IMR-90 (cell line): ENCODE measurements at regions not wholly inside any gene's neighbourhood (a gene's known extent, or its start where the extent isn't known, plus 50 kb on each side); places are given as distances from the start of the nearest gene placed in this dataset.
A peak's percentile ranks its signal among the peaks of the same experiment; 100 is the strongest.
"Not testable (repeated sequence)": the region's sequence is repeated elsewhere in the genome, so short reads cannot be mapped to it uniquely, and the experiment has no call there.

ENCODE experiments used
- ATAC-seq: fragments of 200-7000 bp; cut with Tn5 transposase; 2 replicates; pipeline ENCODE4 v1.9.1; 2020; ENCODE audit warnings: low read depth, mild to moderate bottlenecking, moderate library complexity
- BruUV-seq: library from RNA; stranded (reverse); fragments of 400-500 nt; replicated peaks from 2 replicates; lab custom pipeline; 2021; lab: Mats Ljungman, UMichigan
- CTCF ChIA-PET: fragments of 300-600 bp; formaldehyde crosslinking; extraction: SDS; loops from one replicate; lab custom pipeline; 2021; ENCODE audit warnings: antibody characterized with exemption; lab: Yijun Ruan, JAX
- POLR2A ChIA-PET: fragments of 300-600 bp; sonication (Branson Sonifier 250); formaldehyde crosslinking; loops from one replicate; lab custom pipeline; 2022; ENCODE audit warnings: antibody characterized with exemption; ENCODE audit not compliant: unreplicated experiment; lab: Charles Lee
- DNase-seq: peaks from one replicate; pipeline ENCODE4 v3.0.0; 2013
- H2AFZ ChIP-seq: replicated peaks from 2 replicates; pipeline ENCODE3; 2013; ENCODE audit warnings: low read length, mild to moderate bottlenecking; ENCODE audit not compliant: poor library complexity
- H2AK5ac ChIP-seq: 2 replicates; pipeline ENCODE4 v1.6.1; 2013; ENCODE audit warnings: low read depth, low read length, inconsistent platforms
- H2AK9ac ChIP-seq: replicated peaks from 2 replicates; pipeline ENCODE3; 2013; ENCODE audit warnings: mild to moderate bottlenecking, low read depth, low read length, moderate library complexity; ENCODE audit not compliant: poor library complexity
- H2BK120ac ChIP-seq: 2 replicates; pipeline ENCODE4 v1.6.1; 2013; ENCODE audit warnings: low read depth, low read length, inconsistent platforms
- H2BK15ac ChIP-seq: 3 replicates; pipeline ENCODE4 v1.6.1; 2013; ENCODE audit warnings: low read depth, low read length, inconsistent platforms
- H2BK20ac ChIP-seq: 2 replicates; pipeline ENCODE4 v1.6.1; 2013; ENCODE audit warnings: low read depth, mild to moderate bottlenecking, inconsistent platforms, low read length, moderate library complexity
- H2BK5ac ChIP-seq: 2 replicates; pipeline ENCODE4 v1.6.1; 2013; ENCODE audit warnings: mild to moderate bottlenecking, low read depth, low read length, inconsistent platforms; ENCODE audit not compliant: poor library complexity, severe bottlenecking
- H3K14ac ChIP-seq: replicated peaks from 2 replicates; pipeline ENCODE4 v1.6.1; 2013; ENCODE audit warnings: low read depth, low read length, inconsistent platforms
- H3K18ac ChIP-seq: 2 replicates; pipeline ENCODE4 v1.6.1; 2013; ENCODE audit warnings: low read depth, low read length, control low read depth
- H3K23ac ChIP-seq: 2 replicates; pipeline ENCODE4 v1.6.1; 2013; ENCODE audit warnings: low read depth, low read length, inconsistent platforms
- H3K27ac ChIP-seq: 2 replicates; pipeline ENCODE4 v1.5.1; 2013; ENCODE audit warnings: mild to moderate bottlenecking, control low read depth, low read length; ENCODE audit not compliant: insufficient read depth
- H3K27me3 ChIP-seq: 2 replicates; pipeline ENCODE4 v1.6.1; 2013; ENCODE audit warnings: low read length; ENCODE audit not compliant: control insufficient read depth, insufficient read depth
- H3K36me3 ChIP-seq: 2 replicates; pipeline ENCODE4 v1.6.1; 2013; ENCODE audit warnings: low read length, mixed read lengths; ENCODE audit not compliant: control insufficient read depth, insufficient read depth
- H3K4ac ChIP-seq: 2 replicates; pipeline ENCODE4 v1.6.1; 2013; ENCODE audit warnings: low read depth, low read length, inconsistent platforms
- H3K4me1 ChIP-seq: 2 replicates; pipeline ENCODE4 v1.6.1; 2013; ENCODE audit warnings: low read length, mixed read lengths; ENCODE audit not compliant: control insufficient read depth, insufficient read depth
- H3K4me2 ChIP-seq: 2 replicates; pipeline ENCODE4 v1.6.1; 2013; ENCODE audit warnings: low read depth, mild to moderate bottlenecking, control low read depth, low read length, moderate library complexity
- H3K4me3 ChIP-seq: 2 replicates; pipeline ENCODE4 v1.5.1; 2013; ENCODE audit warnings: low read depth, mild to moderate bottlenecking, control low read depth, low read length, moderate library complexity; ENCODE audit not compliant: insufficient read depth
- H3K56ac ChIP-seq: 2 replicates; pipeline ENCODE4 v1.6.1; 2013; ENCODE audit warnings: low read length, inconsistent platforms; ENCODE audit not compliant: insufficient read depth; ENCODE audit errors: extremely low read depth
- H3K79me1 ChIP-seq, 2 experiments: 2 replicates each; pipeline ENCODE4 v1.6.1; 2013; ENCODE audit warnings: low read length in 2 of 2, inconsistent platforms in 1 of 2, low read depth in 1 of 2
- H3K9ac ChIP-seq: 2 replicates; pipeline ENCODE4 v1.6.1; 2013; ENCODE audit warnings: low read depth, low read length, control low read depth
- H3K9me1 ChIP-seq: 2 replicates; pipeline ENCODE4 v1.6.1; 2013; ENCODE audit warnings: low read length, inconsistent platforms; ENCODE audit not compliant: insufficient read depth
- H3K9me3 ChIP-seq: 2 replicates; pipeline ENCODE4 v1.6.1; 2013; ENCODE audit warnings: low read length; ENCODE audit not compliant: control insufficient read depth, insufficient read depth
- H4K20me1 ChIP-seq: 2 replicates; pipeline ENCODE4 v1.6.1; 2013; ENCODE audit warnings: low read length, inconsistent platforms; ENCODE audit not compliant: insufficient read depth
- H4K5ac ChIP-seq: 2 replicates; pipeline ENCODE4 v1.6.1; 2013; ENCODE audit warnings: mild to moderate bottlenecking, low read depth, low read length, control low read depth
- H4K8ac ChIP-seq, 2 experiments: 2 replicates each; pipeline ENCODE4 v1.6.1; 2013; ENCODE audit warnings: low read depth in 2 of 2, low read length in 2 of 2, control low read depth in 1 of 2, inconsistent platforms in 1 of 2
- H4K91ac ChIP-seq: 2 replicates; pipeline ENCODE4 v1.6.1; 2013; ENCODE audit warnings: low read depth, low read length, inconsistent platforms; ENCODE audit not compliant: insufficient read depth
- NFE2L2 ChIP-seq: fragments of 150-350 bp; IDR thresholded peaks from 2 replicates; pipeline ENCODE4 v1.6.1; 2016; ENCODE audit warnings: low read depth, mild to moderate bottlenecking, low read length
- POLR2A ChIP-seq: IDR thresholded peaks from 2 replicates; pipeline ENCODE4 v1.6.1; 2012; ENCODE audit warnings: mild to moderate bottlenecking, low read depth, low read length
- RAD21 ChIP-seq: IDR thresholded peaks from 2 replicates; pipeline ENCODE4 v1.6.1; 2012; ENCODE audit warnings: low read length, improper control_type of control experiment
- RCOR1 ChIP-seq: IDR thresholded peaks from 2 replicates; pipeline ENCODE4 v1.6.1; 2012; ENCODE audit warnings: mild to moderate bottlenecking, low read length, improper control_type of control experiment; ENCODE audit not compliant: insufficient replicate concordance
- SMC3 ChIP-seq: fragments of 150-350 bp; IDR thresholded peaks from 2 replicates; pipeline ENCODE4 v1.6.1; 2016; ENCODE audit warnings: low read depth, mild to moderate bottlenecking, antibody characterized with exemption, low read length, moderate library complexity
- WGBS, 2 experiments: methylation state at CpG; one replicate each; pipeline versions ENCODE4 v1.1.5 to v1.1.7; 2013; ENCODE audit warnings: missing lambda C conversion rate in 2 of 2; ENCODE audit not compliant: insufficient read length in 1 of 2; ENCODE audit errors: extremely low coverage in 2 of 2; 5-methylcytosine and 5-hydroxymethylcytosine counted together
- dilution Hi-C: fragments of 300-500 bp; cut with HindIII; formaldehyde crosslinking; loops from one replicate; pipeline ENCODE4 v1.14.3; 2018; ENCODE audit warnings: low sequenced_read_pairs; ENCODE audit not compliant: unreplicated experiment
- in situ Hi-C: fragments of 300-500 bp; cut with MboI; formaldehyde crosslinking; loops from 3 replicates; pipeline ENCODE4 v1.14.3; 2019; ENCODE audit warnings: low sequenced_read_pairs, inconsistent platforms, mixed read lengths
- intact Hi-C: fragments of 100-400 bp; cut with micrococcal nuclease; formaldehyde crosslinking; loops from 2 replicates; pipeline ENCODE4 v1.10.0; 2022
- TF ChIP-seq, protein P1 (sequence below): fragments of 150-350 bp; IDR thresholded peaks from 2 replicates; pipeline ENCODE4 v1.6.1; 2016; ENCODE audit warnings: low read depth, mild to moderate bottlenecking, low read length, moderate library complexity, borderline replicate concordance

DNA sequence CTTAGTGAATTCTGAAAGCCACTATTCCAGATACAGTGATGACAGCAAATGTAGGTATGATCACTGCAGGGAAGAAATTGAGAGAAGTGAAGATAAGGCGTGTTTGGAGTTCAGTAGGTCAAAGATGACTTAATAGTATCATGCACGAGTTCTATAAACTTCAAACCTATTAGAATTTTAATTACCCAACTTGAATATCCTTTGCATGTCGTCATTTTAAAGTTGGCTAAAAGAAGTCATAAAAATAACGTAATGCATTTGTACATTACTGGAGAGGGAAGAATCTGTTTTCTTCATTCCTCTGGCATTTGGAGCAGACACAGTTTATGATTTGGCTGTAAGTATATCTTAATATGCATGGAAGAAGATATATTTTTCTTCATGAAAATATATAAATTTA lies 68.6 kb upstream of the MXRA5 start:
- no CpG with 5 or more reads among the region's 4 CpGs for WGBS, 2 experiments
- Histone ChIP-seq H2AK5ac (no peak overlapping the region), H3K27ac (no peak overlapping the region), H3K36me3 (no peaks in the 10 kb centered on the region), H2BK15ac (no peak overlapping the region), H3K27me3 (no peaks in the 10 kb centered on the region), H3K23ac (no peak overlapping the region), H4K20me1 (no peaks in the 10 kb centered on the region), H4K5ac (no peak overlapping the region), H3K14ac (no peak overlapping the region), H2BK120ac (no peak overlapping the region), H3K9me3 (peaks cover 4% of the 10 kb centered on the region; the same call in 1 of the 2 replicates), H3K9ac (no peak overlapping the region), H3K56ac (no peak overlapping the region), H3K79me1 (no peaks in the 10 kb centered on the region), H2AFZ (no peak overlapping the region), H3K18ac (no peak overlapping the region), H3K4me1 (no peaks in the 10 kb centered on the region), H2BK20ac (no peak overlapping the region), H3K4ac (no peak overlapping the region), H4K91ac (no peak overlapping the region), H2AK9ac (no peak overlapping the region), H4K8ac (no peak overlapping the region), H3K9me1 (no peaks in the 10 kb centered on the region), H3K4me2 (no peak overlapping the region), H2BK5ac (no peak overlapping the region), H3K4me3 (no peak overlapping the region)
- no peak for TF ChIP-seq RAD21
- TF ChIP-seq POLR2A = no peak
- TF ChIP-seq, protein P1, sequence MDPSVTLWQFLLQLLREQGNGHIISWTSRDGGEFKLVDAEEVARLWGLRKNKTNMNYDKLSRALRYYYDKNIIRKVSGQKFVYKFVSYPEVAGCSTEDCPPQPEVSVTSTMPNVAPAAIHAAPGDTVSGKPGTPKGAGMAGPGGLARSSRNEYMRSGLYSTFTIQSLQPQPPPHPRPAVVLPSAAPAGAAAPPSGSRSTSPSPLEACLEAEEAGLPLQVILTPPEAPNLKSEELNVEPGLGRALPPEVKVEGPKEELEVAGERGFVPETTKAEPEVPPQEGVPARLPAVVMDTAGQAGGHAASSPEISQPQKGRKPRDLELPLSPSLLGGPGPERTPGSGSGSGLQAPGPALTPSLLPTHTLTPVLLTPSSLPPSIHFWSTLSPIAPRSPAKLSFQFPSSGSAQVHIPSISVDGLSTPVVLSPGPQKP = no peak
- no peak for TF ChIP-seq NFE2L2
- no peak for TF ChIP-seq SMC3
- no peak for TF ChIP-seq RCOR1
- in situ Hi-C loops = no loop called here
- no peak for DNase-seq
- BruUV-seq = no TSS peak
- POLR2A ChIA-PET = no interaction called here
- dilution Hi-C loops = no loop called here
- intact Hi-C loops = no loop called here
- peak; percentile 46; the same call in 1 of the 2 replicates for ATAC-seq
- CTCF ChIA-PET = interaction anchor here (0.6 kb wide), 1 partner anchor 39 kb away, joined by 3 read pairs; no protein-coding TSS in a partner anchor

DNA sequence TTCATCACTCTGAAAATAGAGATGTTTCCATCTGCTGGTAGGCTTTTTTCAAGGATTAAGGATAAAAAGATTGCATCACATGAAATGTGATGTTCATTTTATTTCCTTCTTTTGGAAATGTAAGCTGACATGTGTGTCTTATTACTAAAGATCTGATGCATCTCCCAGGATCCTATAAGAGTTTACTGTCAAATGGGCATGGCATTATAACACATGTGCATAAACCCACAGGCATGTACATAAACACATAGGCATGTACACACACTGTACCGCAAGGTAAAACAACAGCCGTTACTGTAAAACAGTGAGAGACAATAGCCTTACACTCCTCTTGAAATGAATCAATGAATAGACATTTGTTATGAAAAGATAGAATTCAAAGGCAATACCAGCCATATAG lies 65.2 kb upstream of the MXRA5 start:
- H3K4me3 ChIP-seq, dilution Hi-C loops, H3K27ac ChIP-seq, H2BK20ac ChIP-seq, H3K56ac ChIP-seq, H3K79me1 ChIP-seq, H3K9ac ChIP-seq, H3K14ac ChIP-seq, H2BK120ac ChIP-seq, CTCF ChIA-PET, BruUV-seq, H4K20me1 ChIP-seq, ATAC-seq, H4K5ac ChIP-seq, H2BK15ac ChIP-seq, H3K18ac ChIP-seq, intact Hi-C loops, POLR2A ChIA-PET, H3K4me2 ChIP-seq, H2AK5ac ChIP-seq, DNase-seq, H2AK9ac ChIP-seq, in situ Hi-C loops, H3K36me3 ChIP-seq, H3K9me3 ChIP-seq, H4K91ac ChIP-seq, H3K4ac ChIP-seq, H4K8ac ChIP-seq, H3K27me3 ChIP-seq, H3K9me1 ChIP-seq, H2BK5ac ChIP-seq, H2AFZ ChIP-seq, H3K4me1 ChIP-seq, H3K23ac ChIP-seq: not testable (repeated sequence)
- no CpG with 5 or more reads among the region's 2 CpGs for WGBS, 2 experiments
